NCI-H2196 treated with DMSO at 0.1 percent for 48 hours (cell line): ENCODE measurements at regions not wholly inside any gene's neighbourhood (a gene's known extent, or its start where the extent isn't known, plus 50 kb on each side); places are given as distances from the start of the nearest gene placed in this dataset.

Experiments used
- DNase-seq: peaks from one replicate; lab custom pipeline; 2025; ENCODE audit not compliant: unreplicated experiment; lab: John Stamatoyannopoulos, UW

- no peak for DNase-seq
These were observed 68.9 kb downstream of the NCR2 start for GRCh38 chr6:41404182-41404845.

GRCh38 chr6:41405941-41406727 lies 70.7 kb downstream of the NCR2 start:
- DNase-seq, result no peak

- DNase-seq, result no peak
These were observed 71.5 kb downstream of the NCR2 start for GRCh38 chr6:41406728-41407489.

GRCh38 chr6:41408576-41408975 lies 73.2 kb downstream of the NCR2 start:
- DNase-seq, result no peak

- no peak for DNase-seq
These were observed 73.6 kb downstream of the NCR2 start for GRCh38 chr6:41408982-41409381.

- no peak for DNase-seq
These were observed 74.1 kb downstream of the NCR2 start for GRCh38 chr6:41409489-41409888.

GRCh38 chr6:41411961-41412360 lies 76.6 kb downstream of the NCR2 start:
- DNase-seq, result no peak

GRCh38 chr6:41413250-41413649 lies 77.8 kb downstream of the NCR2 start:
- DNase-seq, result no peak

GRCh38 chr6:41416501-41416837 lies 81.1 kb downstream of the NCR2 start:
- no peak for DNase-seq

- no peak for DNase-seq
These were observed 83.3 kb downstream of the NCR2 start for GRCh38 chr6:41418741-41419140.

GRCh38 chr6:41419385-41419784 lies 84.0 kb downstream of the NCR2 start:
- no peak for DNase-seq

- DNase-seq, result no peak
These were observed 84.8 kb downstream of the NCR2 start for GRCh38 chr6:41420186-41420585.

- no peak for DNase-seq
These were observed 86.8 kb downstream of the NCR2 start for GRCh38 chr6:41422161-41422560.

GRCh38 chr6:41423002-41423401 lies 87.6 kb downstream of the NCR2 start:
- DNase-seq, result no peak

- DNase-seq, result peak; percentile 51
These were observed 89.1 kb downstream of the NCR2 start for GRCh38 chr6:41424370-41425058.

- no peak for DNase-seq
These were observed 90.1 kb downstream of the NCR2 start for GRCh38 chr6:41425511-41425910.

- DNase-seq, result no peak
These were observed 91.0 kb downstream of the NCR2 start for GRCh38 chr6:41426438-41426851.

- no peak for DNase-seq
These were observed 91.7 kb downstream of the NCR2 start for GRCh38 chr6:41426888-41427641.

GRCh38 chr6:41427642-41428335 lies 92.4 kb downstream of the NCR2 start:
- peak; percentile 76 for DNase-seq

GRCh38 chr6:41428336-41428995 lies 93.1 kb downstream of the NCR2 start:
- peak; percentile 54 for DNase-seq
